Activated T-cell treated with anti-CD3 and anti-CD28 coated beads, Interleukin-2, amount 50 U/mL, for 24 hours (primary cell): ENCODE measurements at regions not wholly inside any gene's neighbourhood (a gene's known extent, or its start where the extent isn't known, plus 50 kb on each side); places are given as distances from the start of the nearest gene placed in this dataset.
"Not testable (repeated sequence)": the region's sequence is repeated elsewhere in the genome, so short reads cannot be mapped to it uniquely, and the experiment has no call there.

ENCODE experiments used
- DNase-seq: peaks from one replicate; pipeline ENCODE4 v3.0.0-alpha.2; 2020
- H3K27ac Mint-ChIP-seq: 2 replicates; pipeline ENCODE4 v1.8.0; 2020; ENCODE audit warnings: mild to moderate bottlenecking, mixed read lengths
- H3K27me3 Mint-ChIP-seq: 2 replicates; pipeline ENCODE4 v1.8.0; 2020; ENCODE audit warnings: mixed read lengths
- H3K36me3 Mint-ChIP-seq: 2 replicates; pipeline ENCODE4 v1.8.0; 2020; ENCODE audit warnings: low read depth, mixed read lengths
- H3K4me1 Mint-ChIP-seq: 2 replicates; pipeline ENCODE4 v1.8.0; 2020; ENCODE audit warnings: low read depth, mixed read lengths
- H3K4me3 Mint-ChIP-seq: 2 replicates; pipeline ENCODE4 v1.8.0; 2020; ENCODE audit warnings: mild to moderate bottlenecking, moderate library complexity, mixed read lengths
- H3K9me3 Mint-ChIP-seq: 2 replicates; pipeline ENCODE4 v1.8.0; 2020; ENCODE audit warnings: mixed read lengths

DNA sequence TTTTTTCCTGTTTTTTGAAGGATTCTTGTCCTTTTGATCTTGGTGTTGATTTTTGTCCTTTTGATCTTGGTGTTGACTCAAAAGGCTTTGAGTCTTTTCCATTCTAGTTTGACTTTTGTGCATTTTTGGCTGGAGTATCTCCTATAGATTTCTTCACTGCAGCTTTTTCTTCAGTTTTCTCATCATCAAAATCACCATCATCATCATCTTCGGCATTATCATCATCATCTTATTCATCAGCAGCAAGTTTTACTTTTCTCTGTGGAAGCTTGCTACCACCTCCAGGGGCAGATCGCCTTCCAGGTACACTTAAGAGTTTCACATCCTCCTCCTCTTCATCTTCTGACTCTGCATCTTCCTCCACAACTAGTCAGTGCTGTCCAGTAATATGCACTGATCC lies 56.5 kb upstream of the MCHR2 start:
- H3K9me3 Mint-ChIP-seq = no peaks in the 10 kb centered on the region
- no peaks in the 10 kb centered on the region for H3K4me1 Mint-ChIP-seq
- H3K27ac Mint-ChIP-seq = no peak overlapping the region
- DNase-seq = no peak
- H3K27me3 Mint-ChIP-seq = no peaks in the 10 kb centered on the region
- no peaks in the 10 kb centered on the region for H3K36me3 Mint-ChIP-seq
- no peak overlapping the region for H3K4me3 Mint-ChIP-seq

DNA sequence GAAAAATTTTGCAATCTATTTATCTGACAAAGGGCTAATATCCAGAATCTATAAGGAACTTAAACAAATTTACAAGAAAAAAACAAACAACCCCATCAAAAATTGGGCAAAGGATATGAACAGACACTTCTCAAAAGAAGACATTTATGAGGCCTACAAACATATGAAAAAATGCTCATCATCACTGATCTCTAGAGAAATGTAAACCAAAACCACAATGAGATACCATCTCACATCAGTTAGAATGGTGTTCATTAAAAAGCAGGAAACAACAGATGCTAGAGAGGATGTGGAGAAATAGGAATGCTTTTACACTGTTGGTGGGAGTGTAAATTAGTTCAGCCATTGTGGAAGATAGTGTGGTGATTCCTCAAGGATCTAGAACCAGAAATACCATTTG lies 49.9 kb upstream of the MCHR2 start:
- not testable (repeated sequence) for H3K36me3 Mint-ChIP-seq, H3K4me3 Mint-ChIP-seq, DNase-seq, H3K27me3 Mint-ChIP-seq, H3K4me1 Mint-ChIP-seq, H3K9me3 Mint-ChIP-seq, H3K27ac Mint-ChIP-seq
